ENCODE measurements at regions not wholly inside any gene's neighbourhood (a gene's known extent, or its start where the extent isn't known, plus 50 kb on each side); places are given as distances from the start of the nearest gene placed in this dataset.

GRCh38 chr3:67710396-67710795 is 56.0 kb upstream of the SUCLG2 start:
- TF ChIP-seq CTCF (IDR thresholded peaks at IDR 0.05) (no peak), POLR2A (IDR thresholded peaks at IDR 0.05) (no peak), POLR2AphosphoS5 (IDR thresholded peaks at IDR 0.05) (no peak), EP300 (IDR thresholded peaks at IDR 0.05) (no peak)
